RCC 7860 (cell line): ENCODE measurements at regions not wholly inside any gene's neighbourhood (a gene's known extent, or its start where the extent isn't known, plus 50 kb on each side); places are given as distances from the start of the nearest gene placed in this dataset.

Experiments used
- DNase-seq: peaks from one replicate; pipeline ENCODE4 v3.0.0-alpha.2; 2015; ENCODE audit warnings: low spot score
- FAIRE-seq: peaks from 2 replicates; lab custom pipeline; 2012; peaks lifted over from hg19 to GRCh38; lab: Jason Lieb, UNC

DNA sequence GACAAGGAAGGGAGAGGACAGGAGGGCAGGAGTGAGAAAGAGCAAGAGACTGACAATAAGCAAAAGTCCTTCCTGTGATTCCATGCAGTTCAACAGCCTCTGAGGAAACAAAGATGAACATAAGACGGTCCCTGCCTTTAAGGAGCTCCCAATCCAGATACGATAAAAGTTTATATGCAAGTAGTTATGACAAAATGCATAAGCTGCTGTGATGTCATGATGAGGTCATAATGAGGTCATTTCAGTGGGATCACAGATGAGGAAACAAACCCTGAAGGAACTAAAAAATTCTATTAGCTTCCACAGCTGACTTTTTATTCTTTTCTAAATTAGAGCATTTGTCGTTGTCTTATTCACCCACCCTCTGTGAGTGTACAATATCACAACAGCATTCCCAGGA, 458.5 kb upstream of the ACVR2A start:
- FAIRE-seq (no peak), DNase-seq (no peak)

DNA sequence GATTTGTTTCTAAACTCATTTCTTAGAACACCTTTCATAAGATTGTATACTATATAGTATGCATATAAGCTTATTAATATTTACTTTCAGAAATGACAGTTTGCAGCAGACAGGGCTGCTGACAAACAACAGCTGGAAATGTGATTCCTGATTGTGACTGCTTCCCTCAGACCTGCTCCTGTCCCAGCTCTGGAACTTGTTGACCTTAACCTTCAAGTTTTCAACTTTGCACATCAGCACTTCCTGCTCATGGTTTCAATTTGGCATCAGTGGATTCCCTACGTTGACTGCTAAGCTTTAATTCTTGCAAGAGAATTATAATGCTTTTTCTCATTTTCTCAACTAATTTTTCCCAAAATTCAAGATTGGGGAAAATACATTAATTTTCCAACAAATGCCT, 459.2 kb upstream of the ACVR2A start:
- FAIRE-seq: no peak
- DNase-seq: no peak

DNA sequence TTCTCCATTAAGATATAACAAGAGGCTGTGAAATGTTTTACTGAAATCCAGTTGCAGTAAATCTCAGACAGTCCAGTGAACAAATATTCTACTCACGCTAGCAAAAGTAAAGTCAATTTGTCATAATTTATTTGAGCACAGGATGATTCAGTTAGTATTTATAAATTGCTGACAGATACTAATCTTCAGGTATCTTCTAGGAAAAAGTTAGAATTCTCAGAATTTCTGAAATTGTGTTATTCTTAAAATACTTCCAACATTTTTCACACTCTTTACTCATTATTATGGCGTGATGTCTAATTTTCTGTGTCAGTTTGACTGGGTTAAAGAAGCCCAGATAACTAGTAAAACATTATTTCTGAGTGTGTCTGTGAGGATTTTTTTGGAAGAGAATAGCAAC, 460.2 kb upstream of the ACVR2A start:
- no peak for FAIRE-seq
- no peak for DNase-seq

DNA sequence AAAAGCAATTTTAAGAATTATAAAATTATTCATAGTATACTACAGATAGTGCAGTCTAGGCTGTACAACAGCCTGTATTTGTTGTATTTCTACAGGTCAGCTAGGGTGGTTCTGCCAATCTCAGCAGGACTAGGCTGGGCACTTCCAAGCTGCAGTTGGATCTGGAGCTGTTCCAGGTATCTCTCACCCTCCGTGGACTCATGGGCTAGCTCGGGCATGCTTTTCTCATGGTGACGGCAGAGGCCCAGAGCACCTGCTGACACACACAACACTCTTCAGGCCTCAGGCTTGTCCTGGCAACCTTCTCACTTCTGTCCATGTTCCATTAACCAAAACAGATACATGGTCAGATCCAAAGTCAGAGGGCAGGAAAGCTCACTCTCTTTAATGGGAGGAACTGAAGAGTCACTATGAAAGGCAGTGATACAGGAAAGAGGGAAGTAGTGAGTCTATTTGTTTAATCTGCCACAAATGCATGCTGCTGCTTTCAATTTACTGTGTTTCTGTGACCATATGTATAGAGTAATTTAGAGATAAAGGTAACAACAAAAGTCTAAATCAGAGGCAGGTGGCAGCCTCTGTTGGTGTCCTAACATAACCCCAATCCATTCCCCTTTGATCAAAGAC, 462.4 kb upstream of the ACVR2A start:
- no peak for DNase-seq
- no peak for FAIRE-seq

DNA sequence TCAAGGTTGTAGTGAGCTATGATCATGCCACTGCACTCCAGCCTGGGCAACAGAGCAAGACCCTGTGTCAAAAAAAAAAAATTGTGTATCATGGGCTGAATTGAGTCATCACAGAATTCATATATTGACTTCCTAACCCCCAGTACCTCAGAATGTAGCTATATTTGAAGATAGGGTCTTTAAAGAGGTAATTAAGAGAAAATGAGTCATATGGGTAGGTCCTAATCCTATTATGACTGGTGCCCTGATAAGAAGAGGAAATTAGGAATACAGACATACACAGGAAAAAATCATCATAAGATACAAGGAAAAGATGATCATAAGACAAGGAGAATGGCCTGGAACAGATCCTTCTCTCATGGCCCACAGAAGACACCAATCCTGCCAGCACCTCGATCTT, 466.4 kb upstream of the ACVR2A start:
- no peak for DNase-seq
- no peak for FAIRE-seq

DNA sequence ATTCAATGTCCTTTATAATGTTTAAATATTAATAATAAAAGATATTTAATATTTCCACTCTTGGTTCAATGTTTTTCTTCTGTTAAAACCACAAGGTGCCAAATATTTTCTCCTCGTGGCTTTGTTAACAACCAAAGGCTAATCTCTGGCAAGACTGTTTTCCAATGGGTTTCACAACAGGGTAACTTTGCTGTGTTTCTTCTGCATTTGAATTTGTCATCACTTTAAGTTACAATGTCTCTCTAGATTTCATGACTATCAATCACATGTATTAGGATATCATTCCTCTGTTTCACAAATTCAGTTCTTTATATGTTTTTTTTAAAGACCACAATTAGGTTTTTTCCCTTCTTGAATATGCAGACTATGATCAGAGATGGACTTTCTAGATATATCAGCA, 469.8 kb upstream of the ACVR2A start:
- DNase-seq: no peak

DNA sequence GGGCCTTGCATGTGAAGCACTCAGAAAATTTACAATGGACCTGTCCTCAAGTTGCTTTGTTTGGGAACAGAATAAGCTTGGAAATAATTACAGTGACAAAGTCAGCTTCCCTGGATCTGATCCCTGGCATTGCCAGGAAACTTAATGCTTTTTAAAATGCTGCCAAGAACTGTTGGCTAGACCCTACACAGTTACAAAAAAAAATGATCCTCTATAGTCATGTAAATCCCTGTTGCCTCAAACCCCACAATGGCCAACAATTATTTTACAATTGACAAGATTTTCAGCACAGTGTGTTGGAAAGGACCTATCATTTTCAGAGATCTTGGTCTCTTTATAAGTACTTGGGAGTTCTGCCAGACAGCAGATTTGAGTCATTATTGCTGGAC, 470.4 kb upstream of the ACVR2A start:
- no peak for FAIRE-seq

More for the DNA sequence above, 469.8 kb upstream of the ACVR2A start:
- FAIRE-seq: no peak

DNA sequence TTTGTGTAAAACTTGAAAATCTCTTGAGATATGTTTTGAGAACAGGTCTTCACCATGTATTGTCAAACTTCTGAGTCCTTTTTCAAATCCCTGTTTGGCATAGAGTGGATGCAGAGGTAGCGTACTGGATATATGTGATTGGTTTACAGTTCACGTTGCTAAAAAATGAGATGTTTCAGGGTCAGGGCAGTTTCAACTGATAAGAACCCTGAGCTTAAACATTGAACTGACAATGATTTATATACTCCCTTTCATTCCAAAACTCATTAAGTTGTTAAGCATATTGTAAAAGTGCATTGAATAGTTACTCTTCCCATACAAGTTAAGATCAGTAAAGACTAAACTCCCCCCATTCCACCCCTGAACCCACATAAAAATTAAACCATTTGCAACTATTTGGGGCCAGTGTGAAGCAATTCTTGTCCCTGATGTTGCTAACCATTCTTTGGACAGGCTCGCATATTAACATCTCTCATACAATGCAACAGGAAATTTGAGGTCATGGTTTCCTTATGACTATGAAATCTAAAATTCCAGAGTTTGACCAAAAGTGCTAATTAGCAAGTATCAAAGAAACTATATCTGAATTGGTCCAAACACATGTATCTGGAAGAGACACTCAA, 470.9 kb upstream of the ACVR2A start:
- FAIRE-seq (no peak), DNase-seq (no peak)

More for the DNA sequence above, 470.4 kb upstream of the ACVR2A start:
- no peak for DNase-seq

DNA sequence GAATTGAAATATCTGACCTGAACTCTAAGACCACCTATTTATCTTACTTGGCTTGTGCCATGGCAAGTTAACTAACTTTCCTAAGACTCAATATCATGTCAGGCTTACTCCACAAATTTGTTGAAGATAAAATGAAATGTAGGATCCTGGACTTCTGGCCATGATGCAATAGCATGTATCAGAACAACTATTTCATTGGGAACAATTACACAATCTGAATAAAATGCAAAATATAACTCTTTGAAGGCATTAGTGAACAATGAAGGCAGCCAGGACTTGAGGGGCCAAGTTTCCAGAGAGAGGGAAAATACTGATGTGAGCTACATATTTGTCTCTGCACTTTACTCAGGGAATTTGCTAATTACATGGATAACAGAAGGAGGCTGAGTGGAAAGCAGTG, 476.5 kb upstream of the ACVR2A start:
- DNase-seq: no peak
- FAIRE-seq: no peak

DNA sequence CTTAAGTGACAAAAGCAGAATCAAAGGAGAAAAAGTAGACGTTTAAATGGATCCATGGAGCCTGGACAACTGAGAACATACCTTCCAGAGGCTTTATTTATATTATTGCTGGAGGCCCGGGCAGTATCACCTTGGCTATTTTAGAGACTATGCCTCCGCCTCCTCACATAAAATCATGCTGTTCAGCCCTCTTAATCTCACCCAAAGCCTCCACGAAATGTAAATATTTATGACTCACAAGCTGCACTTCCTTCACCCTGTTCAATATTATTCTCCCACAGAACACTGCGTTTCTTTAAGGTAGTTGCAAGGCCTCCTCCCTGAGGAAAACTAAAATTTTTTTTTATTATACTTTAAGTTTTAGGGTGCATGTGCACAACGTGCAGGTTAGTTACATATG, 478.6 kb upstream of the ACVR2A start:
- no peak for FAIRE-seq
- no peak for DNase-seq

DNA sequence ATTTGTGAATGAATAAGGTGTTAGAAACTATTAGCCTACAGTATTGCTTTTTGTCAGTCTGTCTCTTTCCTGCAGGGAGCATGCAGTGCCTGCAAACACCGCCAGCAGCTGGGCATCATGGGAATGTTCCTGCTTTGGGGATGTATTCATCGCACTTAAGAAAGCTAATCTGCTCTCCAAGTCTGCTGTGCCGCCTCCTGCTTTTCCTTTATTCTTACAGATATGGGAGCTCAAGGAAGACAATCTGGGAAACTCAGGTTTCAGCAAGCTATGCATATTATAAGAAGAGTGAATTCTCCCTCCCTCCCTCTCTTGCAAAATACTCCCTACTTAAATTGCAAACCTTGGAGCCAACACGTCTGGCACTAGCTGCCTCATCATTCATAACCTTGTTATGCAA, 479.2 kb upstream of the ACVR2A start:
- DNase-seq (no peak), FAIRE-seq (no peak)

DNA sequence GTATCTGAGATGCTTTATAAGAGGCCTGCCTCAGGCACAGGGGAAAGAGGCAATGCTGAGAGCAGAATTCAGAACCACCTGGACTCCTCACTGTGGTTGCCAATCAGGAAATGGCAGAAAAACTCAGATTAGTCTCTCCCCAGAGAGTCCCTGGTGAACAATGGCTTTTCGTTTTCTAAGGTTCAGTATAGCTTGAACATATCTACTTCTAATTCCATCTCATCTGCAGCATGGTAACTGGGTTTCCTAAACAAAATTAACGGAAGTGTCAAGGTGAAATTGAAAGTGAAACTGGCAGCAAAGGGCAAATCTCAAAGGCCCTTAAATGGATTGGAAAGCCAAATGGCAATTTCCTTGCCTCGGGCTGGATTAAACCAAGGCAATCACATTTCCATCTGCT, 480.2 kb upstream of the ACVR2A start:
- no peak for FAIRE-seq

DNA sequence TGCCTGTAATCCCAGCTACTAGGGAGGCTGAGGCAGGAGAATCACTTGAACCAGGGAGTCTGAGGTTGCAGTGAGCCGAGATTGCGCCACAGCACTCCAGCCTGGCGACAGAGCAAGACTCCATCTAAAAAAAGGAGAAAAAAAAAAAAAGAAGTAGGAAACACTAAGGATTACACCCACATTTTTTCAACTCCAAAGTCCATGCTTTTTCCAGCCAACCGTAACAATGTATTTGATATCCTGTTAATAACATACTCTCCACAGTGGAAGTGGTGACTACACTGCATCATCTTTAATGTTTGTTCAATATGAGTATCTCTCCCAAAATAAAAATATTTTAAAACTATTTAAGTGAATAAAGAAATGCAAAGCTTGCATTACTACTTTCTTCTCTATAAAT, 481.6 kb upstream of the ACVR2A start:
- no peak for FAIRE-seq

More for the DNA sequence above, 480.2 kb upstream of the ACVR2A start:
- no peak for DNase-seq

DNA sequence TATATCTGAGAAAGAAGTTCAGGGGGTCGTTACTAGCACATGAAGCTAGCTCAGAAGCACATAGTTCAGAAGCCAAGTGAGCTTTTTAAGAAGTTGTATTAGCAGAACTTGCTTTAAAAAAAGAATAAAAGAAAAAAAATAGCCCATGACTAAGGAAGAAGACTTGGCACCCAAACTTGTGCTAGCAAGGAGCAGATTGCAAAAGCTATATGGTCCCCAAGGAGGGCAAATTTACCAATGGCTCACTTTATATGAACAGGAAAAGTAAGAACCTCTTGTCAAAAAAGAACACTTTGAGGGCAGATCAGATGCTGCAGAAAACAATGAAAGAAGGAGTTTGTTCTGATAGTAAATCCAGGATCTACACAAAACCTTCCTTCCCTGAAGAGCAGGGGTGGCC, 486.5 kb upstream of the ACVR2A start:
- FAIRE-seq: no peak
- DNase-seq: no peak

More for the DNA sequence above, 481.6 kb upstream of the ACVR2A start:
- DNase-seq: no peak

DNA sequence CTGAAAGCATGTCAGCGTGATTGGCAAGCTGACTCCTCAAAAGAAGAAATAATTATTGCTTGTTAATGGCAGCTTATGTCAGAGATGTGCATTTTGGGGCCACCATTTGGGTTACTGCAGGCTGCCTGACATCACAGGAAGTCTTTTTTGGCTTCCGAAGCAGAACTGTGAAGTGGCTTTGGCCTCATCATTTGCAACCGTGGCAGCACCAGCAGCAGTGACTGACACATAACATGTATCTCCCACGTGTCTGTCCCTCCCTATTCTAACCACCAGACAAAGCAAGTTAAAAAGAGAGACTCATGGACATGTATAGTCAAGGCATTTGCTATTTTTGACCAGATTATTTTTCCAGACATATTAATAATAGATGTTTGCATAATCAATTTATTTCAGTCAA, 488.7 kb upstream of the ACVR2A start:
- FAIRE-seq (no peak), DNase-seq (no peak)

DNA sequence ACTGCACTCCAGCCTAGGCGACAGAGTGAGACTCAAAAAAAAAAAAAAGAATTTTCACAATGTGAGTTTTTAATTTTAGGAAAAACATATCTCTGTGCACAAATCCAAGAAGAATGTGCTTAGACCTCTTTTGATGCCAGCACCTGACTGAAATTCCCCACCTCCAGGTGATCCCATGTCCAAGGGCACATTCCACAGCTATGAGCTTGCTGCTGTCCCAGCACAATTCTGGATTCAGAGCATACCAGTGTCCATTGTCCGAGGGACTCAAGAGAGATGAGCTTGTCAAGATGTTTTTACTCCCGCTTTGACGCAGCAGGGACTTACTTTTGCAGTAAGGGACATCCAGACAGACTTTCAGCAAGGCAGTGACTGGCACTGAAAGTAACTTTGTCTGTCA, 489.1 kb upstream of the ACVR2A start:
- DNase-seq (no peak), FAIRE-seq (no peak)

DNA sequence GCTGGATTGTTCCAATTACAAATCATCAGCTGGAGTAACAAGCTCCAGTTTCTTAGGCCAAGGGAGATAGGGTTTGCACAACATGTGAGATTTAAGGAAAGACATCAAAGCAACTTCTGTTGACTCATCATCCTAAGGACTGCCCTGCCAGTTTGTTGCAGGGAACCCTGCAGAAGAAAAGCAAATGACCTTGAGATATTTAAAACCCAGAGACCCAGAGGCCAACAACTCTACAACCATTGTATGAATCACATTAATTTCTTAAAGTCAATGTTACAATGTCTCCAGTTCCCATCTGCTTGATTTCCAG, 491.8 kb upstream of the ACVR2A start:
- FAIRE-seq (no peak), DNase-seq (no peak)

DNA sequence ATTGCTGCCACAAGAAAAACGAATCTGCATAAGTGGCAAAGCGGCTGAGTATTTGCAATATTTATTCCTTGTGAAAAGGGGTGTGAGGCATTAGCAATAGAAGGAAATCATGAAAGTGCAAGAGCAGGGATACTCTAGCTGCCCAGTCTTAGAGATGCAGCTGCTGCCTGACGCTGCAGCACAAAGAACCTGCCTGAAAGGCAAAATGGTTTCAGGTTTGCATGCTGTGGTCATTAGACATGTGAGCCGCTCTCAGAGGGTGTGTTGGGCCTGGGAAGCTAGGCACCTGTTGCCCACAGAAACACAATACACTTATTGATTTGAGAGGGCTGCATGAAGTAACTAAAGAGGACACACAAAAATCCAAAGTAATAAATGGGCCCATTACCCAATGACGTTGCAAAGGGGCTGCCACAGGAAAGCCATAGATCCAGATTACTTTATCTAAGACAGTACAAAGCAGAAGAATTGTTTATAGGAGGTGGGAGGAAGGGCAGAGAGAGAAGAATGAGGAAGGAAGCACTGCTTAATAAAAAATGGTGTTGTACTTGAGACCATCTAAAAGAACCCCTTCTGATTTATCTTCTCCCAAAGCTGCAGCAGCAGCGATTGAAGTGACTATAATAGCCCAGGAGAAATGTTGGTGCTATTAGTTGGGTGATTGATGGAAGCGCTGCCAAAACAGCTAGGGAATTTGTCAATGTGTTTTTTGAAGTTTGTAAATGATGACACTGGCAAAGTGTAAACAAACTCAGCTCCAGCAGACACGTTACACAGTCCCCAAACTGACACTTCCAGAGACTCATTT, 492.4 kb upstream of the ACVR2A start:
- DNase-seq (no peak), FAIRE-seq (no peak)

DNA sequence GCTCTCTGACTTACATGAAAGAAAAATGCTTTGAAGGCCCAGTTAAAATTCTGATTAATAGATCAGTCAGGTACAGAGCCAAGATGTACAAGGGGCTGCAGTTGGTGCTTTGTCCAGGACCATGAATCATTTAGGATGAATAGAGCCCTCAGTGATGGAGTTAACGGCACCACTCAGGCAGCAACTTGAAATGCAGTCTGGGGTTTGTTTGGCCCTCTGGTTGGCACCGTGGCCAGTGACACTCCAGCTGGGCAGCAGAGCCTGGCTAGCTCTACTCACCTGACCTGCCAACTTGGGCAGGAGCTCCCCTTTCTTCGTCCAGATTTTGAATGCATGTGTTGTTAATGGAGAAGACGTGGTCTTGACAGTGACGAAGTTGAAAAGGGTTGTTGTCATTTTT, 493.0 kb upstream of the ACVR2A start:
- no peak for FAIRE-seq
- DNase-seq: no peak

DNA sequence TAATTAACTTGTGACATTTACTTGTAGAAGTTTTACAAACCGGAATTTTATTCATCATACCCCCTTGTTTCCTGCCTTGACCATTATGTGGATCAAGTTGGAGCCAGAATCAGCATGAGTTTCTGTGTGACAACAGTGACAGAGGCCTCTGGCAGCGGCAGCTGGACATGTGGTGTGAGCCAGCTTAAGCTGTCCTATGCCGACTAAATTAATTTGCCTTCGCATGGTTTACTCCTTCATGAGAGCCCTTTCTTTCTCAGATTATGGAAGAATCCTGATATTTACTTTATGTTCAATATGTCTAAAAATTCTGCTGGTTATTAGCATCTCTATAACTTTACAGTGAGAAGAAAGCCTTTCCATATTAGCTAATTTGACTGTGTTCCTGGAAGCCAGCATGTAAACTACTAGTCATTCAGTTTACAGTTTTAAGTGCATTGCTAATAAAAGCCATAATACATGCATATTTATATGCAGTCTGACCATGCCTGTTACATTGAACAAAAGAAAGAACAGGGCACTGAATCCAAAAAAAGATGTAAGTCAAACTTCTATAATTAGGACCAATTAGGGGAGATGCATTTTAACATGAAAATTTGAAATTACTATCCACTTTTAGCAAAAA, 495.8 kb upstream of the ACVR2A start:
- DNase-seq (no peak), FAIRE-seq (no peak)

DNA sequence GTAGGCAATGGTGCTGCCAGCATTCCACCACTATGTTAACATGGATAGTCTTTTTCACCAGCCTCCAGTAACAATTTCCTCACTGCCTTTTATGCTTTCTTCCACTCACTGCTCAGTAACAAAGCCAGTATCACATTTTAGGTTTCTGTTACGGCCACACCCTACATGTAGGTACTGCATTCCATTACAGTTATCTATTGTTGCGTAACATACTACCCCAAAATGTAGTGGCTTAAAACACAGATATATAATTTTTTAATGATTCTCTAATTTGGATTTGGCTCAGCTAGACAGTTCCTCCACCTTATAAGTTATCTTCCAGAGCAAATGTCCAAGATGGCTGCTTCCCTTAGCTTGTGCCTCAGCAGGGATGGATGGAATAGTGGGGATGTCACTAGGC, 498.7 kb upstream of the ACVR2A start:
- DNase-seq: no peak
- no peak for FAIRE-seq

DNA sequence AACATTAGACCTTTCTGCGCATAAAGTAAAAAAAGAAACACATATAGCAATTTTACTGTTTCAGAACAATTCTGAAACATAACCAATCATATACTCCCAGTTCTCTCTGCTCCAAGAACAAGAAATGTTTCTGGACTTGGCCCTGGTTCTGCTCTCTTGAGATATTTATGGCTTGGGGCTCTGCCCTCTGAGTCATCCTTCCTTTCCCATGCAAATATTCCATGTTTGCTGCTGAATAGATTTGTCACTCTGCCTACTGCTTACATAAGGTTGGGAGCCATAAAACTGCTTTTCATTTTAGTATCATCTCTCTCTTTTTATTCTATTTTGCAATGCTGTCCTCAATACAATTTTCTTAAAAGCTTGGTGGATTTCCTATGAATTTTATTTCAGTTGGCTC, 499.6 kb upstream of the ACVR2A start:
- DNase-seq (no peak), FAIRE-seq (no peak)
